ENCODE measurements at regions not wholly inside any gene's neighbourhood (a gene's known extent, or its start where the extent isn't known, plus 50 kb on each side); places are given as distances from the start of the nearest gene placed in this dataset.

DNA sequence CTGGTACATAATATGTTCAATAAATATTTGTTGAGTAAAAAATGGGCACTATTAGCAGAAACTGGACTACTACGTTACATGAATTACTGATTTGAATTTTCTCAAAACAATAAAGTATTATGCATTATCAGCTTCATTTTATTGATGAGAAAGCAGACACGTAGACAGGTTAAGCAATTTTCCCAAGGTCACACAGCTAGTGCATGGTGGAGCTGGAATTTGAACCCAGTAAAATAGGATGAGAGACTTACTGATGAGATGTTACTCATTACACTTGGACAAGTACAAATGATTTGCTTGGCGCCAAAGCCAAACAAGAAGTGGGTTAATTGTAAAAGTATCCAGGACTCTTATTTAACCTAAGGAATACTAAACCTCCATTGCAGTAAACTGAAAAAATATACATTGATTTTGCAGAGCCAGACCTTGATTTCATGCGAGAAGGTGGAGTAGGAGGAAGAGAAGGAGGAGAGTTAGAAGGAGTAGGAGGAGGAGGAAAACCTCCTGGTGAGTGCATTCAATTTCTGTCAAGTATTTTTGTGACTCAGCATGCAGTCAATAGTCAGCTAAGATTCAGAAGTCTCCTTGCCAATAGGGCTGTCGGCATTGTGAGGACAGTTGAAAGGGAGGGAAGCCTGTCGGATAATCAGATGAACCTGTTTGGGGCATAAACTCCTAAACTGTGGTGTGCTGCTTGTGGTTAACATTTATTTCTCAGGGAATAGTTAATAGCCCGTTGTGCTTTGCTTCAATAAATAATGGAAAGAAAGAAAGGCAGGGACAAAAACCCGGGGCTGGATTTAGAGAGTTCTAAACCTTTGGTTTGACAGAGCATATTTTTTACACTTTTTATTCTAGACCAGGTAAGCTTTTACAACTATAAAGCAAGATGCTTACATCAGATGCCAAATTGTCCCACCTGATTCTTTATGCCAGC is 77.0 kb upstream of the TACR1 start:
- TF ChIP-seq, protein P1, sequence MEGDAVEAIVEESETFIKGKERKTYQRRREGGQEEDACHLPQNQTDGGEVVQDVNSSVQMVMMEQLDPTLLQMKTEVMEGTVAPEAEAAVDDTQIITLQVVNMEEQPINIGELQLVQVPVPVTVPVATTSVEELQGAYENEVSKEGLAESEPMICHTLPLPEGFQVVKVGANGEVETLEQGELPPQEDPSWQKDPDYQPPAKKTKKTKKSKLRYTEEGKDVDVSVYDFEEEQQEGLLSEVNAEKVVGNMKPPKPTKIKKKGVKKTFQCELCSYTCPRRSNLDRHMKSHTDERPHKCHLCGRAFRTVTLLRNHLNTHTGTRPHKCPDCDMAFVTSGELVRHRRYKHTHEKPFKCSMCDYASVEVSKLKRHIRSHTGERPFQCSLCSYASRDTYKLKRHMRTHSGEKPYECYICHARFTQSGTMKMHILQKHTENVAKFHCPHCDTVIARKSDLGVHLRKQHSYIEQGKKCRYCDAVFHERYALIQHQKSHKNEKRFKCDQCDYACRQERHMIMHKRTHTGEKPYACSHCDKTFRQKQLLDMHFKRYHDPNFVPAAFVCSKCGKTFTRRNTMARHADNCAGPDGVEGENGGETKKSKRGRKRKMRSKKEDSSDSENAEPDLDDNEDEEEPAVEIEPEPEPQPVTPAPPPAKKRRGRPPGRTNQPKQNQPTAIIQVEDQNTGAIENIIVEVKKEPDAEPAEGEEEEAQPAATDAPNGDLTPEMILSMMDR (IDR thresholded peaks at IDR 0.05; ENCODE audit: low read depth, low read length): no peak
- TF ChIP-seq EZH2phosphoT487 (IDR thresholded peaks at IDR 0.05; ENCODE audit: low read depth): no peak

Data from OCI-LY3 (cell line).